Mucosa of descending colon (tissue), 3 donors: ENCODE measurements at regions not wholly inside any gene's neighbourhood (a gene's known extent, or its start where the extent isn't known, plus 50 kb on each side); places are given as distances from the start of the nearest gene placed in this dataset.
"Not testable (repeated sequence)": the region's sequence is repeated elsewhere in the genome, so short reads cannot be mapped to it uniquely, and the experiment has no call there.

Experiments
- ATAC-seq: fragments of 200-7000 bp; cut with Tn5 transposase; one replicate; pipeline ENCODE4 v1.9.1; 2020; ENCODE audit warnings: mild to moderate bottlenecking, moderate library complexity
- DNase-seq, 3 donors: peaks; one replicate each; pipeline ENCODE4 v3.0.0-alpha.2; 2020
- H3K36me3 ChIP-seq: fragments of 200-600 bp; one replicate; pipeline ENCODE4 v1.8.0; 2021; ENCODE audit warnings: low read depth, mild to moderate bottlenecking
- H3K4me1 ChIP-seq: fragments of 200-600 bp; one replicate; pipeline ENCODE4 v1.8.0; 2021; ENCODE audit warnings: low read depth, mild to moderate bottlenecking
- H3K4me3 ChIP-seq: fragments of 200-600 bp; one replicate; pipeline ENCODE4 v1.8.0; 2021; ENCODE audit warnings: mild to moderate bottlenecking
- H3K9me3 ChIP-seq: fragments of 200-600 bp; one replicate; pipeline ENCODE4 v1.8.0; 2021; ENCODE audit warnings: mild to moderate bottlenecking
- intact Hi-C, 2 donors: fragments of 100-400 bp; cut with DNase I in 1 of 2; cut with micrococcal nuclease in 1 of 2; formaldehyde crosslinking; loops; one replicate each; pipeline versions ENCODE4 v1.11.0 to v1.11.1; 2022; cut with DNase I, micrococcal nuclease
- TF ChIP-seq, protein P1 (sequence below): fragments of 200-600 bp; IDR thresholded peaks from one replicate; pipeline ENCODE4 v1.8.0; 2022; ENCODE audit warnings: antibody characterized with exemption, mild to moderate bottlenecking
- donor health status: DM: no; HTN: no; CAD: no; lungs with moderate emphysema.
- donor health status: DM: no; HTN: no; CAD: no.
- donor health status: DM: no; HTN: yes; CAD: no.

DNA sequence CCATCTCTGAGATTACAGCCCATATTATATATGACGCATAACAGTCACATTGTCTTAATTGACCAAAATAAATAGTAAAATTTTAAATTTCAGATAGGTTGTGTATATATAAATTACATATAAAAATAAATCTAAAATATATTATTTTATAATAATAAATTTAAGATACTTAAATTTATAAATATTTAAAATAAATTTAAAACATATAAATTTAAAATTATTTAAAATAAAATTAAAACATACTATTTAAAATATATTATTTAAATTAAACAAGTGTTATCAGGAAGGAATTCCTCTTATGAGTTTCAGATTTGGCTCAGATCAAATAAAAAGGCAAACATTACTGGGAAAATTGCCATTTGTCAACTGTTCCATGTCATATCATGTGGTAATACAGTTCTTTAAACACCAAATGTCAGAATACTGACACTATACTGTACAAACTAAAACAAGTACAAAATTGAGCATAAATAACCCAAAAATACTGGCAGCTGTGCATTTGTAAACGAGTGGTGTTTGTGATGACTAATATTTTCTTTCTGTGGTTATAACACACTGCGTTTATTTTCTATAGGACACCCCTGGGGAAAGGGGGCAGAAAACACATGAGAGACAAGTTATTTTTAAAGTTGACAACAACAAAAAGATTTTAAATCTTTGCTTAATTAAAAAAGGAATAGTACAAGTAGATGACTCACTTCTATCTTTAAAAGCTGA is 71.3 kb upstream of the DGKB start:
- Histone ChIP-seq H3K36me3 (no peaks in the 10 kb centered on the region), H3K4me1 (no peaks in the 10 kb centered on the region), H3K4me3 (no peak overlapping the region), H3K9me3 (no peaks in the 10 kb centered on the region)
- TF ChIP-seq, protein P1, sequence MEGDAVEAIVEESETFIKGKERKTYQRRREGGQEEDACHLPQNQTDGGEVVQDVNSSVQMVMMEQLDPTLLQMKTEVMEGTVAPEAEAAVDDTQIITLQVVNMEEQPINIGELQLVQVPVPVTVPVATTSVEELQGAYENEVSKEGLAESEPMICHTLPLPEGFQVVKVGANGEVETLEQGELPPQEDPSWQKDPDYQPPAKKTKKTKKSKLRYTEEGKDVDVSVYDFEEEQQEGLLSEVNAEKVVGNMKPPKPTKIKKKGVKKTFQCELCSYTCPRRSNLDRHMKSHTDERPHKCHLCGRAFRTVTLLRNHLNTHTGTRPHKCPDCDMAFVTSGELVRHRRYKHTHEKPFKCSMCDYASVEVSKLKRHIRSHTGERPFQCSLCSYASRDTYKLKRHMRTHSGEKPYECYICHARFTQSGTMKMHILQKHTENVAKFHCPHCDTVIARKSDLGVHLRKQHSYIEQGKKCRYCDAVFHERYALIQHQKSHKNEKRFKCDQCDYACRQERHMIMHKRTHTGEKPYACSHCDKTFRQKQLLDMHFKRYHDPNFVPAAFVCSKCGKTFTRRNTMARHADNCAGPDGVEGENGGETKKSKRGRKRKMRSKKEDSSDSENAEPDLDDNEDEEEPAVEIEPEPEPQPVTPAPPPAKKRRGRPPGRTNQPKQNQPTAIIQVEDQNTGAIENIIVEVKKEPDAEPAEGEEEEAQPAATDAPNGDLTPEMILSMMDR = no peak
- intact Hi-C loops = no loop called here
- ATAC-seq (no peak), DNase-seq (no peak)

DNA sequence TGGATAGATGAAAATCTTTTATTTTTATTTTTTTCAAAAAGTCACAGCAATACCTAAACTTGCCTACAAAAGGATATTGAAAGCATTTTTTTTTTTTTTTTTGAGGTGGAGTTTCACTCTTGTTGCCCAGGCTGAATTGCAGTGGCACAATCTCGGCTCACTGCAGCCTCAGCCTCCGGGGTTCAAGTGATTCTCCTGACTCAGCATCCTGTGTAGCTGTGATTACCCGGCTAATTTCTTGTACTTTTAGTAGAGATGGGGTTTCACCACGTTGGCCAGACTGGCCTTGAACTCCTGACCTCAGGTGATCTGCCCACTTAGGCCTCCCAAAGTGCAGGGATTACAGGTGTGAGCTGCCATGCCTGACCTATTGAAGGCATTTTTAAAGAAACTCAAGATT is 69.1 kb upstream of the DGKB start:
- DNase-seq, intact Hi-C loops, ATAC-seq, H3K4me1 ChIP-seq, H3K4me3 ChIP-seq, H3K36me3 ChIP-seq, H3K9me3 ChIP-seq: not testable (repeated sequence)

GRCh38 chr7:14967376-14967775 is 64.8 kb upstream of the DGKB start:
- H3K4me3 ChIP-seq, H3K4me1 ChIP-seq, H3K36me3 ChIP-seq, intact Hi-C loops, H3K9me3 ChIP-seq, ATAC-seq, DNase-seq: not testable (repeated sequence)

- no peak overlapping the region for H3K4me3 ChIP-seq
- intact Hi-C loops = no loop called here
Measured at GRCh38 chr7:14962778-14963177, 60.2 kb upstream of the DGKB start.

GRCh38 chr7:14960721-14961120 is 58.2 kb upstream of the DGKB start:
- intact Hi-C loops = no loop called here
- H3K9me3 ChIP-seq = no peaks in the 10 kb centered on the region
- no peak overlapping the region for H3K4me3 ChIP-seq
- H3K36me3 ChIP-seq = no peaks in the 10 kb centered on the region
- ATAC-seq (no peak), DNase-seq (no peak)
- TF ChIP-seq, protein P1 = no peak
- H3K4me1 ChIP-seq = no peaks in the 10 kb centered on the region

More at GRCh38 chr7:14962778-14963177, 60.2 kb upstream of the DGKB start:
- TF ChIP-seq, protein P1 = no peak
- DNase-seq = no peak
- no peaks in the 10 kb centered on the region for H3K4me1 ChIP-seq
- H3K36me3 ChIP-seq = no peaks in the 10 kb centered on the region
- no peaks in the 10 kb centered on the region for H3K9me3 ChIP-seq
- ATAC-seq = no peak

- Histone ChIP-seq H3K4me1 (no peaks in the 10 kb centered on the region), H3K9me3 (no peaks in the 10 kb centered on the region), H3K36me3 (no peaks in the 10 kb centered on the region), H3K4me3 (no peak overlapping the region)
- DNase-seq (no peak), ATAC-seq (no peak)
- intact Hi-C loops = no loop called here
- TF ChIP-seq, protein P1 = no peak
Measured at GRCh38 chr7:14959339-14959738, 56.8 kb upstream of the DGKB start.

DNA sequence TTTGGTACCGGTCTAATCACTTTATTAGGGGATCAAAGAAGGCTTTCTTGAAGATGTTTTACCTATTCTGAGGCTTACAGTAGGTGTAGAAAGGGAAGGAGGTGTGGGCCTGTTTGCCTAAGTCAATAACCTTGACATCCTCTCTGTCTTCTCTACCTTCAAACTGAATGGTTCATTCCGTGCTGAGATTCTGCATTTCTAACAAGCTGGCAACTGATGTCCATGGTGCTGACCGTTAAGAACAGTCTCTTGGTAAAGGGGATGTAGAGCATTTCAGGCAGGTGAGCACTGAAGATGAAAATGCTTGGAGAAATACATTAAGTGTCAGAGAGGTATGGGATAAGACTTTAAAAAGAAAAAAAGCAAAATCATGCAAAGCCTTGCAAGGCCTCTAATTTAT is 51.5 kb upstream of the DGKB start:
- Histone ChIP-seq H3K4me3 (no peak overlapping the region), H3K4me1 (no peaks in the 10 kb centered on the region), H3K9me3 (no peaks in the 10 kb centered on the region), H3K36me3 (no peaks in the 10 kb centered on the region)
- ATAC-seq = no peak
- no peak for DNase-seq
- TF ChIP-seq, protein P1 = no peak
- intact Hi-C loops = no loop called here
